Natural killer cell treated with Interleukin-12 subunit alpha and Interleukin-12 subunit beta and Interleukin-15 and Interleukin-18, amount 100 ng/mL, for 72 hours (primary cell): ENCODE measurements at regions not wholly inside any gene's neighbourhood (a gene's known extent, or its start where the extent isn't known, plus 50 kb on each side); places are given as distances from the start of the nearest gene placed in this dataset.

Experiments used
- ATAC-seq, 2 donors: fragments of 150-1000 bp; cut with Tn5 transposase in 1 of 2; sonication (Bioruptor Pico), chemical (Tn5 transposase) in 1 of 2; 2 replicates each; pipeline ENCODE4 v1.10.0; 2021
- DNase-seq: peaks from one replicate; pipeline ENCODE4 v3.0.0; 2022; ENCODE audit warnings: low spot score
- H3K27ac Mint-ChIP-seq, 2 donors: 1 replicate in 1 of 2; 2 replicates in 1 of 2; pipeline ENCODE4 v1.8.0; 2022; ENCODE audit warnings: mixed read lengths in 2 of 2, mild to moderate bottlenecking in 1 of 2, moderate library complexity in 1 of 2
- H3K27me3 Mint-ChIP-seq, 2 donors: 1 replicate in 1 of 2; 2 replicates in 1 of 2; pipeline ENCODE4 v1.8.0; 2022; ENCODE audit warnings: mixed read lengths in 2 of 2
- H3K36me3 Mint-ChIP-seq: one replicate; pipeline ENCODE4 v1.8.0; 2022; ENCODE audit warnings: mixed read lengths
- H3K4me1 Mint-ChIP-seq, 2 donors: 1 replicate in 1 of 2; 2 replicates in 1 of 2; pipeline ENCODE4 v1.8.0; 2022; ENCODE audit warnings: low read depth in 2 of 2, mixed read lengths in 2 of 2, mild to moderate bottlenecking in 1 of 2
- H3K4me3 Mint-ChIP-seq: one replicate; pipeline ENCODE4 v1.8.0; 2022; ENCODE audit warnings: mixed read lengths
- H3K9me3 Mint-ChIP-seq: 2 replicates; pipeline ENCODE4 v1.8.0; 2022; ENCODE audit warnings: mixed read lengths

DNA sequence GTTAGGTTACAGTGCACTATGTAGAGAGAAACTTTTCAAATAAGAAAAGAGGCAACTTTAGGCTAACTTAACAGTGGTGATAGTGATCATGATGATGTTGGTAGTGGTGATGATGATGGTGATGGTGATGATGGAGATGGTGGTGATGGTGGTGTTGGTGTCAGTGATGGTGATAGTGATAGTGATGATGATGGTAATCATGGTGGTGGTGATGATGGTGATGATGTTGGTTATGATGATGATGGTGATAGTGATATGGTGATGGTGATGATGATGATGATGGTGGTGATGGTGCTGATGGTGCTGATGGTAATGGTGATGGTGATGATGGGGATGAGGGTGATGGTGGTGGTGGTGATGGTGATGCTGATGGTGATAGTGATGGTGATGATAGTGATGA is 107.4 kb downstream of the DLL1 start:
- Mint-ChIP-seq H3K4me1 (peaks cover 17 to 22% of the 10 kb centered on the region in 2 donors), H3K27me3 (peaks cover 14 to 17% of the 10 kb centered on the region in 2 donors), H3K9me3 (peaks cover 12% of the 10 kb centered on the region), H3K27ac (no peak overlapping the region), H3K36me3 (peaks cover 15% of the 10 kb centered on the region), H3K4me3 (peak overlapping the region; percentile 2)
- ATAC-seq = no peak
- no peak for DNase-seq

- Mint-ChIP-seq H3K36me3 (peaks cover 15% of the 10 kb centered on the region), H3K4me3 (no peak overlapping the region), H3K27me3 (peaks cover 14 to 17% of the 10 kb centered on the region in 2 donors), H3K4me1 (peaks cover 17 to 23% of the 10 kb centered on the region in 2 donors), H3K9me3 (peaks cover 12% of the 10 kb centered on the region), H3K27ac (peak overlapping the region in 1 of 2 donors; percentile 0)
- no peak for DNase-seq
- no peak for ATAC-seq
Observed at GRCh38 chr6:170182781-170183120, 108.1 kb downstream of the DLL1 start.

DNA sequence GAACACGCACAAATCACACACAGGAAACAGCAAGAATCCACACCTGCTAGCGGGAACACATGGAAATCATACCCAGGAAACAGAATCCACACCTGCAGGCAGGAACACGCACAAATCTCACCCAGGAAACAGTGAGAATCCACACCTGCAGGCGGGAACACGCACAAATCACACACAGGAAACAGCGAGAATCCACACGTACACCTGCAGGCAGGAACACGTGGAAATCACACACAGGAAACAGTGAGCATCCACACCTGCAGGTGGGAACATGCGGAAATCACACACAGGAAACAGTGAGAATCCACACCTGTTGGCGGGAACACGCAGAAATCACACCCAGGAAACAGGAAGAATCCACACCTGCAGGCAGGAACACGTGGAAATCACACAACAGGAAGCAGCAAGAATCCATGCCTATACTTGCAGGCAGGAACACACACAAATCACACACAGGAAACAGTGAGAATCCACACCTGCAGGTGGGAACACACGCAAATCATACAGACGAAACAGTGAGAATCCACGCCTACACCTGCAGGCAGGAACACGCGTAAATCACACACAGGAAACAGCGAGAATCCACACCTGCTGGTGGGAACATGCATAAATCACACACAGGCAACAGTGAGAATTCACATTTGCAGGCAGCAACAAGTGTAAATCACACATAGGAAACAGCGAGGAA is 108.6 kb downstream of the DLL1 start:
- peaks cover 17 to 25% of the 10 kb centered on the region in 2 donors for H3K4me1 Mint-ChIP-seq
- H3K9me3 Mint-ChIP-seq = peaks cover 12% of the 10 kb centered on the region
- peaks cover 14 to 17% of the 10 kb centered on the region in 2 donors for H3K27me3 Mint-ChIP-seq
- H3K27ac Mint-ChIP-seq = peak overlapping the region in 1 of 2 donors; percentile 0
- H3K36me3 Mint-ChIP-seq = peaks cover 15% of the 10 kb centered on the region
- ATAC-seq (no peak), DNase-seq (no peak)
- H3K4me3 Mint-ChIP-seq = no peak overlapping the region

GRCh38 chr6:170181338-170181690 is 109.6 kb downstream of the DLL1 start:
- ATAC-seq = no peak
- H3K27me3 Mint-ChIP-seq = peaks cover 16 to 17% of the 10 kb centered on the region in 2 donors
- H3K36me3 Mint-ChIP-seq = peaks cover 15% of the 10 kb centered on the region
- peaks cover 21 to 29% of the 10 kb centered on the region in 2 donors for H3K4me1 Mint-ChIP-seq
- no peak for DNase-seq
- peaks cover 12% of the 10 kb centered on the region for H3K9me3 Mint-ChIP-seq
- no peak overlapping the region for H3K4me3 Mint-ChIP-seq
- no peak overlapping the region for H3K27ac Mint-ChIP-seq

DNA sequence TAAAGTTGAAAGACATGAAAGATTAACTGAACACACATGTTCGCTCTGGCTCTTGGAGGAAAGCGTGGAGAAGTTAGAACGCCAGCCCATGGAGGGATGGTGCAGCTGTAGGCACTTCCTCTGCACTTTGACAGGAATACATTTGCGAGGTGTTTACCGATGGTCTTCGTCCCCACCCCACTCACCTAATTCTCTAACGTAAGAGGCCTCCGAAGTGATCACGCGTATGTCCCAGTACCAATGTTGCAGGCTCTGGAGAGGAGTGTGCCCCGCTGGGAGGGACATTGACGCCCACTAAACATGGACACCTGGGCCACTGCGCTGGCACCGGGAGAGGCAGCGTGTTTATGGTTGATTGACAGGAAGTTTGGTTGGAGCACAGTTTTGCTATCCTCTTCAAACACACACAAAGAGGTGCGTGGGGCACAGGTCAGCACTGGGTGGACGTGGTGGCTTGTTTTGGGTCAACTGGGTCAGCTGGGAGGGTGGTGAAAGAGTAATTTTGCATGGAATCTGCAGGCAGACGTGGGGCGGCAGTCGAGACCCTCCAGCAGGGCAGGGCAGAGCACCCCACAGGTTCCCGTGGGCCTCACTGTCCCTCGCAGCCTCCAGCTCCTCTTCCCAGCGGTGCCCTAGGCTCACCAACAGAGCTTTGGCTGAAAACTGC is 110.1 kb downstream of the DLL1 start:
- peaks cover 15% of the 10 kb centered on the region for H3K36me3 Mint-ChIP-seq
- ATAC-seq = no peak
- peaks cover 21 to 29% of the 10 kb centered on the region in 2 donors for H3K4me1 Mint-ChIP-seq
- H3K9me3 Mint-ChIP-seq = peaks cover 12% of the 10 kb centered on the region
- H3K4me3 Mint-ChIP-seq = no peak overlapping the region
- H3K27me3 Mint-ChIP-seq = peaks cover 16 to 17% of the 10 kb centered on the region in 2 donors
- DNase-seq = no peak
- no peak overlapping the region for H3K27ac Mint-ChIP-seq

DNA sequence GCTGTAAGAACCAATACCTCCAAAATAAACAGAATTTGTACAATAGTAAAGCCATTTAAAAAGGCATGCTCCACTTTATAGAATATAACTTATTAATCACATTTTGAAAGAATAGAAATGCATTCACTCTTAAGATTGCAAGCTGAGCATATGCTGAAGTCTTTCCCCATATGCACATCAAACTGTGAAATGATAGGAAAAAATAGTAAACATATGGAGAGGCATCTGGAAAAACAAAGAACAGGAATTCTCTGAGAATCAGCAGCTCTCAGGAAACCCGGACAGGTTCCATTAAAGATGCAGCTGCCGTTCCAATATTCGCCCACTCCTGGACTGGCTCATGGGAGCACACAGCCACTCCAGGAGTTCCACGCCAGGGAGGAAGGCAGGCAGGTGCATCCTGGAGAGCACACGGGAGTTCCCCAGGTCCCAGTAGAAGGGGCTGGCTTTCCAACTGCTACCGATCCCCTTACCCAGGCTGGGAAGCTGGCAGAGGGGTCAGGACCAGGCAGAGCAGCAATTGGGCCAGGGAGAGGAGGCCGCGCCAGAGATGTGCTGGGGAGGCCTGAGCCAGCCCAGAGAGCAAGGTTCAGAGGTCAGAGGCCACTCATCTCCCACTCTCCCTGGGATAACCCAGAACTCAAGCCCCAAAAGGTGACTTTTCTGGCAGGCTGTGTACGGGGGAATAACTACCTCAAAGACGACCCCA is 111.1 kb downstream of the DLL1 start:
- peaks cover 12% of the 10 kb centered on the region for H3K9me3 Mint-ChIP-seq
- DNase-seq (no peak), ATAC-seq (no peak)
- no peak overlapping the region for H3K4me3 Mint-ChIP-seq
- peaks cover 15% of the 10 kb centered on the region for H3K36me3 Mint-ChIP-seq
- H3K27me3 Mint-ChIP-seq = peaks cover 16 to 17% of the 10 kb centered on the region in 2 donors
- H3K27ac Mint-ChIP-seq = no peak overlapping the region
- H3K4me1 Mint-ChIP-seq = peaks cover 21 to 29% of the 10 kb centered on the region in 2 donors

- Mint-ChIP-seq H3K9me3 (peaks cover 12% of the 10 kb centered on the region), H3K36me3 (peaks cover 14% of the 10 kb centered on the region), H3K4me3 (peak overlapping the region; percentile 34), H3K27ac (peak overlapping the region in 1 of 2 donors; percentile 60), H3K27me3 (peaks cover 18 to 22% of the 10 kb centered on the region in 2 donors), H3K4me1 (peaks cover 24 to 25% of the 10 kb centered on the region in 2 donors)
- ATAC-seq = peak in 1 of 2 donors; percentile 22
- DNase-seq = no peak
Observed at GRCh38 chr6:170178561-170179477, 112.1 kb downstream of the DLL1 start.

GRCh38 chr6:170177772-170178560 is 112.9 kb downstream of the DLL1 start:
- DNase-seq (no peak), ATAC-seq (peak; percentile 13 to 48)
- Mint-ChIP-seq H3K9me3 (peaks cover 7% of the 10 kb centered on the region), H3K4me1 (peaks cover 19 to 20% of the 10 kb centered on the region in 2 donors), H3K27me3 (peaks cover 25 to 30% of the 10 kb centered on the region in 2 donors), H3K4me3 (peak overlapping the region; percentile 34), H3K36me3 (peaks cover 7% of the 10 kb centered on the region), H3K27ac (peak overlapping the region in 1 of 2 donors; percentile 60)

DNA sequence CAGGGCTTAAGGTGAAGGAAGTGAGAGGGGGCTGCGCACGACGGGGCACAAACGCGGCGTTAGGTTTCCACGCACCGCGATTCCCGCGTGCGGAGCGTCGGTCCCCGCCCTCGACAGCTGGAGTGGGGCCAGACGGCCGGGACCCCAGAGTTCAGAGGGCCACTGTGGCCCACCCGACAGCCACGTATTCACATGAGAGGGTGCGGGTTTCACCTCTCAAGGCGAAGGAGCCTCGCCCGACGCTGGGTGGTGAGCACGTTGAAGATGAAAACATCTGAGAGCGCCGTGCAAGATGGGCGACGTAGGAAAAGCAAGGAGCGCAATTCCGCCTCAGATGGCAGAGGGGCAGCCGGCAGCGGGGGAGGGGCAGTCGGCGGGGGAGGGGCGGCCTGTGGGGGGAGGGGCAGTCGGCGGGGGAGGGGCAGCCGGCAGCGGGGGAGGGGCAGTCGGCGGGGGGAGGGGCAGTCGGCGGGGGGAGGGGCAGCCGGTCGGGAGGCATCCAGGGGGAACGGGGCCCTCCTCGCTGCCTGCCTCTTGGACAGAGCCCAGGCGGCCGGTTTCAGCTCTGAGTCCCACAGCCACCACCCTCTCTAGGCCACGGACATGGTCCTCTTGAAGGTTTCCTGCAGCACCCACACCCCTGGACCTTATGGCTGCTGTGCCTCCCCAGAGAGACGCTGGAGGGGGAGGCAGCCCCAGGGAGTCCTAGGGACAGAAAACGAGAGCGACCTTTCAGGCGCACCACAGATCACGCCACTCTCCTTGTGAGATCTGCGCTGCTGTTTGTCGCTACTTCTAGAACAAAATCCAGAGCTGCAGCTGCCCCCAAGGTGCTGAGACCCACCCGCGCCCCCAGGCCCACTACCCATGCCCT is 113.7 kb downstream of the DLL1 start:
- Mint-ChIP-seq H3K4me1 (peaks cover 15% of the 10 kb centered on the region in 2 donors), H3K4me3 (no peak overlapping the region), H3K9me3 (peaks cover 6% of the 10 kb centered on the region), H3K36me3 (peaks cover 9% of the 10 kb centered on the region), H3K27me3 (peaks cover 25 to 33% of the 10 kb centered on the region in 2 donors), H3K27ac (peak overlapping the region; percentile 90 to 93)
- ATAC-seq = peak in 1 of 2 donors; percentile 81
- no peak for DNase-seq

- no peak overlapping the region for H3K4me3 Mint-ChIP-seq
- H3K27ac Mint-ChIP-seq = peak overlapping the region; percentile 90 to 93
- peaks cover 19 to 33% of the 10 kb centered on the region in 2 donors for H3K27me3 Mint-ChIP-seq
- ATAC-seq (no peak), DNase-seq (no peak)
- peaks cover 3% of the 10 kb centered on the region for H3K9me3 Mint-ChIP-seq
- H3K36me3 Mint-ChIP-seq = peaks cover 8% of the 10 kb centered on the region
- H3K4me1 Mint-ChIP-seq = peaks cover 10% of the 10 kb centered on the region in 2 donors
Observed at GRCh38 chr6:170176136-170176897, 114.6 kb downstream of the DLL1 start.

- Mint-ChIP-seq H3K9me3 (peaks cover 3% of the 10 kb centered on the region), H3K4me3 (no peak overlapping the region), H3K27ac (no peak overlapping the region), H3K4me1 (peaks cover 10% of the 10 kb centered on the region in 2 donors), H3K36me3 (peaks cover 13% of the 10 kb centered on the region), H3K27me3 (peaks cover 20 to 37% of the 10 kb centered on the region in 2 donors)
- ATAC-seq = no peak
- no peak for DNase-seq
Observed at GRCh38 chr6:170175644-170176135, 115.2 kb downstream of the DLL1 start.
